SJCRH30 (cell line): ENCODE measurements at regions not wholly inside any gene's neighbourhood (a gene's known extent, or its start where the extent isn't known, plus 50 kb on each side); places are given as distances from the start of the nearest gene placed in this dataset.
A peak's percentile ranks its signal among the peaks of the same experiment; 100 is the strongest.
"Not testable (repeated sequence)": the region's sequence is repeated elsewhere in the genome, so short reads cannot be mapped to it uniquely, and the experiment has no call there.

Experiments used
- DNase-seq, 2 experiments: peaks; one replicate each; pipeline ENCODE4 v3.0.0-alpha.2; 2015 to 2020
- H3K27ac ChIP-seq: fragments of 250-450 bp; sonication (Bioruptor Pico); 2 replicates; pipeline ENCODE4 v1.5.1; 2020; ENCODE audit warnings: mild to moderate bottlenecking, moderate library complexity
- H3K27me3 ChIP-seq: fragments of 250-450 bp; sonication (Bioruptor Pico); 2 replicates; pipeline ENCODE4 v1.5.1; 2020; ENCODE audit warnings: mild to moderate bottlenecking, moderate library complexity
- H3K36me3 ChIP-seq: fragments of 250-450 bp; sonication (Bioruptor Pico); 2 replicates; pipeline ENCODE4 v1.5.1; 2020; ENCODE audit warnings: mild to moderate bottlenecking, moderate library complexity
- H3K4me1 ChIP-seq: fragments of 250-450 bp; sonication (Bioruptor Pico); 2 replicates; pipeline ENCODE4 v1.5.1; 2020; ENCODE audit warnings: mild to moderate bottlenecking, moderate library complexity
- H3K4me3 ChIP-seq: fragments of 250-450 bp; sonication (Bioruptor Pico); 2 replicates; pipeline ENCODE4 v1.5.1; 2020; ENCODE audit warnings: mild to moderate bottlenecking, moderate library complexity
- H3K9me3 ChIP-seq: fragments of 250-450 bp; sonication (Bioruptor Pico); replicated peaks from 2 replicates; pipeline ENCODE4 v1.5.1; 2020; ENCODE audit warnings: mild to moderate bottlenecking, moderate library complexity

DNA sequence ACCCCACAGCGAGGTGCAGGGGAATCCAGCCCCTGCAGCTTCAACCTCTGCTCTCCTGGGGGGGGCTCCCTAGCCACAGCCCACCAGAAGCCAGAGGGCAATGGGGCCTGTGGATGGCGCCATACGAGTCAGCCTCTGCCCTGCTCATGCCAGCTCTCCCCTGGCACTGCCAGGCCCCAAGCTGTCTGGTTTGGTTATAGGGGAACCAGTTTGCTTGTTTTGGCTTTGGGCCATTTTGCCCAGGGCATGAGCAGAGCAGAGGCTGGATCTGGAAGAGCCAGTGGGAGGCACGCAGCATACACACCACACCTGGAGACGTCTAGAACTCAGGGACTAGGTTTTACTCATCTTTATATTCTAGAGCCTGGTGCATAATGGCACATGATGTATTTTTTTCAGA is 66.7 kb upstream of the SLC22A16 start:
- Histone ChIP-seq H3K36me3 (no peaks in the 10 kb centered on the region), H3K27ac (peak overlapping the region; percentile 80), H3K9me3 (peaks cover 6% of the 10 kb centered on the region; the same call in 1 of the 2 replicates), H3K4me3 (peak overlapping the region; percentile 32), H3K27me3 (no peaks in the 10 kb centered on the region), H3K4me1 (peaks cover 24% of the 10 kb centered on the region)
- peak; percentile 49 to 61 for DNase-seq

DNA sequence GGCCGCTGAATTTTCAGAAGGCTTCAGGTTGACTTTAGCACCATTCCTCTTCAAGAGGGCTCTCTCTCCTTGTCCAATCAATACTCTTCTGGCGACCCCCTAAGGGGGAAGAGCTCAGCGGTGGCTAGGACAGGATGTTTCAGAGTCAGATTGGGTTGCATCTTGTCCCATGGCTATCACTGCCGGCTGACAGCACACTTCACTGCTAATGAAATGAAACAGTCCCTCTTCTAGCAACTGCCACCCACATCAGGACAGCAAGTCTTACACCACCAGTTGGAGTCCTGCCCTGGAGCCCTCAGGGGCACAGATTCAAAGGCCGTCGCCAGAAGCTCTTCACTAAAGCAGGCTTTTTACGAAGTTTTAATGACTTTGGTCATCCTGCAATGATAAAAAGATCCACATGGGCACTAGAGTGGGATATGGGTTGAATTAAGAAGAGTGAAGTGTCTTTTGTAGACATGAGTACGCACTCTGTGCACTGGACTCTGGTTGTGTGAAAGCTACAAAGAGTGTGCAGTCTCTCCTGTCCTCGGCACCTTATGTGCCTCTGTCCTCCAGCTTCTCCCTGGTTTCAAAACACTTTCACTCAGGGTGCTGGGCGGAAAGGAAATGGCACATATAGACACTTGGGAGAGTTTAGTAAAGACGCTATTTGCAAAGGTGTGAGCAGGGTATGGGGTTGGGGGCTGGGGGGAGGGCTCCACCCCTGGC is 66.1 kb upstream of the SLC22A16 start:
- Histone ChIP-seq H3K4me3 (peak overlapping the region; percentile 32), H3K27me3 (no peaks in the 10 kb centered on the region), H3K36me3 (no peaks in the 10 kb centered on the region), H3K9me3 (peaks cover 6% of the 10 kb centered on the region; the same call in 1 of the 2 replicates), H3K4me1 (peaks cover 30% of the 10 kb centered on the region), H3K27ac (peak overlapping the region; percentile 80)
- DNase-seq = peak; percentile 79 to 89

DNA sequence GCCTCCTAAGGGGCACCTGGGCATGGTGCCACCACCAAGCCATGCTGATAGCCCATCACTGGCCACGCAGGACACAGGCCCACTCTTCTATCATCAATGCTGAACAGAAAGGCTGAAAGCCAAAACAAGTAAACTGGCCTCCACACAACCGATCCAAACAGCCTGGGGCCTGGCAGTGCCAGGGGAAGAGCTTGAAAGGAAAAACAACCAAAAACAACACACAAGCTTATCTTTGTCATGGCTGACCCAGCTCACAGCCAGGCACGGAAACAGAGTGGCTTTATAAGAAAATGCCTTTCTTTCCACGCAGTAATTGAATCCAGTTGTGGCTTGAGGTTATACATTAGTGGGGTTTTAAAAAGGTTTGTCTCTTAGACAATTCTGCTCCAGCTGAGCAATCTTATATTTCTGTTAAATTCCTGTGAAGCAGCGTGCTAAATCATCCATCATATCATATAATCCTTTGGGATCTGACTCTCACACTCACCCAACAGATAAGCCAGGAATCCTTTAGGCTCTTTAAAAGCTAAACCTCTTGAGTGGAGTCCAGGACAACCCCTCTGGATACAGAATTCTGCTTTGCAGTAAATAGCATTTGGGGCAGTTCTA is 65.4 kb upstream of the SLC22A16 start:
- Histone ChIP-seq H3K27ac (peak overlapping the region; percentile 80), H3K4me3 (peak overlapping the region; percentile 32)
- peak in 1 of 2 experiments; percentile 50 for DNase-seq

DNA sequence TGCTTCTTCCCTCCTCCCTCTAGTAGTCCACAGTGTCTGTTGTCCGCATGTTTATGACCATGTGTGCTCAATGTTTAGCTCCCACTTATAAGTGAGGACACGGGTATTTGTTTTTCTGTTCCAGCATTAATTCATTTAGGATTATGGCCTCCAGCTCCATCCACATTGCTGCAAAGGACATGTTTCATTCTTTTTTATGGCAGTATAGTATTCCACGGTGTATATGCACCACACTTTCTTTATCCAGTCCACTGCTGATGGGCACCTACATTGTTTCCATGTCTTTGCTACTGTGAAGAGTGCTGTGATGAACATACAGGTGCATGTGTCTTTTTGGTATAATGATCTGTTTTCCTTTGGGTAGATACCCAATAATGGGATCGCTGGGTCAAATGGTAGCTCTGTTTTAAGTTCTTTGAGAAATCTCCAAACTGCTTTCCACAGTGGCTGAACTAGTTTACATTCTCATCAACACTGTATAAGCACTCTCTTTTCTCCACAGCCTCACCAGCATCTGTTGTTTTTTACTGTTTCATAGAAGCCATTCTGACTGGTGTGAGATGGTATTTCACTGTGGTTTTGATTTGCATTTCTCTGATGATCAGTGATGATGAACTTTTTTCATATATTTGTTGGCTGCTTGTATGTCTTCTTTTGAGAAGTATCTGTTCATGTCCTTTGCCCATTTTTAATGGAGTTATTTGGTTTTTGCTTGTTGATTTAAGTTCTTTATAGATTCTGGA is 63.0 kb upstream of the SLC22A16 start:
- H3K27ac ChIP-seq = 0 out of 2 replicates have a peak overlapping the region, but pooled peaks have one; percentile 96
- not testable (repeated sequence) for H3K4me3 ChIP-seq, H3K27me3 ChIP-seq, H3K9me3 ChIP-seq, H3K36me3 ChIP-seq, DNase-seq
- peaks cover 46% of the 10 kb centered on the region for H3K4me1 ChIP-seq

More for the DNA sequence above, 65.4 kb upstream of the SLC22A16 start:
- Histone ChIP-seq H3K4me1 (peaks cover 35% of the 10 kb centered on the region), H3K36me3 (no peaks in the 10 kb centered on the region), H3K27me3 (no peaks in the 10 kb centered on the region), H3K9me3 (peaks cover 6% of the 10 kb centered on the region; the same call in 1 of the 2 replicates)

DNA sequence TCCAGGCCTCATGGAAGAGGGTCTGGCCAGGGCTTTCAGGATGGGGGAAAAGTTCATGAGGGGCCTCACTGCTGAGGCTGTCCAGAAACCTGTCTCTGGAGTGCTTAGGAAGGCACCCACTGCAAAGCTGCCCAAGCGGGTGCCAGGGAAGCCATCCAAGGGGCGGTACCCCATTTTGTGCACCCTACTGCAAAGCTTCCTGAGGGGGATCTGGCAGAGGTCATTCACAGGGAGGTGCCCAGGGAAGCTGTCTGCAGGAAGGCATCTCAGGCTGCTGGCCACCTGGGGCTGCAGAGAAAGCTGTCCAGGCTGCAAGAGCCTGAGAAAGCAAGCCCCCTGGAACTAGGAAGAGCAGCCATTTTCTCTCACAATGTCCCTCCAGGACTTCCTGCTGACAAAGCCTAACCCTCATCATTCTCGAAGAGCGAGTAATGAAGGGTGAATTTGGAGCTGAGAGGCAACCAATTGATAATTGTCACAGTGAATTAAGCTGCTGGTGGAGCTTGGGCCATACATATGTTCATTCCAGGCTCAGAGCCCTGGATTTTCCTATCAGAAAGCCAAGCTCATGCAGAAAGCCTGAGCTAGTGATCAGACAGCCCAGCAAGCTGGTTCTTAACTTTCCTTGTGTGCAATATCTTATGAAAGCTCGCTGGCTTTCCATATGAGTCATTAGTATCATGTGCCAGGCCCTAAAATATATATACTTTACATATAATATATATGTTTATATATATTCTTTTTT is 62.2 kb upstream of the SLC22A16 start:
- Histone ChIP-seq H3K4me3 (no peak overlapping the region), H3K27me3 (no peaks in the 10 kb centered on the region), H3K9me3 (peaks cover 8% of the 10 kb centered on the region; the same call in 1 of the 2 replicates), H3K4me1 (peaks cover 46% of the 10 kb centered on the region), H3K36me3 (no peaks in the 10 kb centered on the region), H3K27ac (peak overlapping the region; percentile 96)
- peak in 1 of 2 experiments; percentile 39 for DNase-seq

DNA sequence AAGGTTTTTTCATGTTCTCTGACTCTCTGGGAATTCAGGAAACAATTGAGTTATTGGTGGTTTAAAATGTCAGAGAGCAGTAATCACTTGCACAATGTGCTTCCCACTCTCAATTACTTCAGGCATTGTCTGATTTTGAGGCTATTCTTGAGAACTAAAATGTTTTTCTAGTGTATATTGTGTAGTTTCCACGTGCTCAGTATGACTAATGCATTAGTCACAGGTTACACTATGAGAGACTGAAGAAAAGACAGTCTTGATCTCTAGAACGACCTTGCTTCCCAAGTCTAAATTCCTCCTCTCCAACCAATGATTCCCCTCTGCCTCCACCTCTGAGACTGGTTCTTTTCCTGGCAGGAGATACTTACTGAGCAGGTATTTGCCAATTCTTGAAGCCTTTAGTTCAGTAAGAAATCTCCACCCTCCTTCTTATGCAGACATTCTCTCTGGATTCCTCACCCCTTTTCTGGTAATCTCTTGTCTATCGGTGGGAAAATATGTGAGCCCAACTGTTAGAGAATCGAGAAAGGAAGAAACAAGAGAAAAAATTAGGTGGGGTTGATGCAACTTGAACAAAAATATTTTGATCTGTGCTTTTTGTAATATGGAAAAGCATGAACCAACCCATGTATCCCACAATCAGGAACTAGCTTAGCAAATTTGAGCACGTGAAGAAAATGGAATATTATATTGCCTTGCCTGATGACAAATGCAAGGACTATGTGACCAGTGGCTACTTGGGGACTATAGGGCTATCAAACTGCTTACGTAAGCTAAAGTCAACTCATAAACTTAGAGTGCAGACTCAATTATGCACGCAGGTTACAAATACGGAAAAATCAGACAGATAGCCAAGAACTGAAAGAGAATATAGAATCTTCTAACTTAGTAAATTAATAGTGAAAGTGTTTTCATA is 61.1 kb upstream of the SLC22A16 start:
- Histone ChIP-seq H3K4me1 (peaks cover 46% of the 10 kb centered on the region), H3K27ac (peak overlapping the region; percentile 96), H3K9me3 (peaks cover 8% of the 10 kb centered on the region; the same call in 1 of the 2 replicates), H3K27me3 (no peaks in the 10 kb centered on the region), H3K4me3 (no peak overlapping the region), H3K36me3 (no peaks in the 10 kb centered on the region)
- DNase-seq = peak; percentile 56 to 92

DNA sequence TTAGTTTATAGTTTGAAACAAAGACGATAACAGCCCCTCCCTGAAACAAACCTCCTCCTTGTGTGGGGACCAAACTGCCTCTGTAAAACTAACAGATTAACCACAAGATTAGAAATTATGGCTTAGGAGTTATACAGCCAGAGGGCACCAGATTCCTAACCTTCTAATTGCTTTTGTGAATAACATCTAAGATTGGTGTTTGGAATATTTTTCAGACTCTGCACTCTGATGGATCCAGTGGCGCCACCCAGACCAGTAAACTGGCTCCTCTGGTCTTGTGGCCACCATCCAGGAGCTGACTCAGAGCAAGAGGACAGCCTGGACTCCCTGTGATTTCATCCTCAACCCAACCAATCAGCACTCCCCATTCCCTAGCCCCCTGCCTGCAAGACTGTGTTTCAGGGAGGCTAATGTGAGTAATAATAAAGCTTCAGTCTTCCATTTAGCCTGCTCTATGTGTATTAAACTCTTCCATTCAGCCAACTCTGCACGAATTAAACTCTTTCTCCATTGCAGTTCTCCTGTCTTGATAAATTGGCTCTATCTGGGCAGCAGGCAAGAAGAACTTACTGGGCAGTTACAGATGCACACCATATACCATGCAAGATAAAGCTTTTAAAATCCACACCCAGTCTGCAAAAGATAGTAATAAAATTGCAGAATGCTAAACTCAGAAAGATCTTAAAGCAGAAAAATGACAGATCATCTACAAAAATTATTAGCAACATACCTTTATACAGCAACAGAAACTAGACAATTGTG is 58.5 kb upstream of the SLC22A16 start:
- Histone ChIP-seq H3K36me3 (no peaks in the 10 kb centered on the region), H3K27ac (no peak overlapping the region), H3K4me1 (peaks cover 45% of the 10 kb centered on the region), H3K27me3 (no peaks in the 10 kb centered on the region), H3K9me3 (peaks cover 13% of the 10 kb centered on the region), H3K4me3 (no peak overlapping the region)
- no peak for DNase-seq

DNA sequence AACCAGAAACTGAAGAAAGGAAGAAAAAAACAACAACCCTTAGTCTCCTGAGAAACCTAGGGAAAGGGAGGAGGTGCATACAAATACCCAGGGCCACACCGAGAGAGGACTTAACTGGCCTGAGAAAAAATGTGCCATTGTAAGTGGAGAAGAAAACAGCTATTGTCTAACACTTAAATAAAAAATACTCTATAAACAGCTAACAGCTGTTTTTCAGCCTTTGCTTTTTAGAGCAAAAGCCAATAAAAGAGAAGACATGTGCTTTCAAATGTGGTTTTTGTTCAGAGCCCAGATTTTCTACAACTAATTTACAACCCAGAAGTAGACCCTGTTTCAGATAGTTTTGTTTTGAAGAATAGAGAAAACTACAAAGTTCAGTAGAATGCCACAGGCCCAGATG is 56.0 kb upstream of the SLC22A16 start:
- peaks cover 52% of the 10 kb centered on the region for H3K4me1 ChIP-seq
- no peak overlapping the region for H3K4me3 ChIP-seq
- H3K36me3 ChIP-seq = no peaks in the 10 kb centered on the region
- DNase-seq = peak in 1 of 2 experiments; percentile 72
- peak overlapping the region; percentile 34 for H3K27ac ChIP-seq
- peaks cover 8% of the 10 kb centered on the region for H3K9me3 ChIP-seq
- no peaks in the 10 kb centered on the region for H3K27me3 ChIP-seq

DNA sequence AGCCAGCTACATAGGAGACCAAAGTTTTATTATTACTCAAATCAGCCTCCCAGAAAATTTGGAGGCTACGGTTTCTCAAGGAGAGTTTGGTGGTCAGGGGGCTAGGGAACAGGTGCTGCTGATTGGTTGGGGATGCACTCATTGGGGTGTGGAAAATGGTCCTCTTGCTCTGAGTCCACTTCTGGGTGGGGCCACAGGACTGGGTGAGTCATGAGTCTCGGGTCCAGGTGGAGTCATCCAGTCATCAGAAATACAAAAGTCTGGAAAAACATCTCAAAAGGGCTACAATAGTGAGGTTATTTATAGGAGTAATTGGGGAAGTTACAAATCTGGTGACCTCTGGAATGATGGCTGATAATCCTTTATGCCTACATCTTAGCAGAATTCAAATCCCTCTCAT is 54.3 kb upstream of the SLC22A16 start:
- Histone ChIP-seq H3K27me3 (no peaks in the 10 kb centered on the region), H3K36me3 (no peaks in the 10 kb centered on the region), H3K4me3 (no peak overlapping the region), H3K9me3 (peaks cover 8% of the 10 kb centered on the region), H3K27ac (no peak overlapping the region), H3K4me1 (peaks cover 36% of the 10 kb centered on the region)
- DNase-seq = no peak

DNA sequence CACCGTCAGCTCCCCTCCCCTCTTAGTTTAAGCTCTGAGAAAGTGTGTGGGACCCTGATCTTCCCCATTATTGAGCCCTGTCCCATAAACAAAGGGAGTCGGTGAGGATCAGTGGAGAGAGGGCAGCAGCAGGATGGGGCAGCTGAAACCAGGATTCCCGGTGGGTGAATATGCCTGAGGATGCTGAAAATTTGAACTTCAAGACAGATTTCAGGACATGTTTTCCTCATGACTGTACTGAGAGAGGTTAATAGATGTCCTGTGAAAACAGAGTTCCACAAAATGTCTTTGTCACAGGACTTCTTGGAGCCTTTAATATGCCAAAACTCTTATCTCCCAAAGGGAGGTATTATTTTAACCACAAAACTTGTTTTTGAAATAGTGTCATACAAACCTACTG is 53.5 kb upstream of the SLC22A16 start:
- peaks cover 6% of the 10 kb centered on the region for H3K9me3 ChIP-seq
- H3K27me3 ChIP-seq = no peaks in the 10 kb centered on the region
- no peak overlapping the region for H3K4me3 ChIP-seq
- H3K27ac ChIP-seq = peak overlapping the region; percentile 53
- DNase-seq = no peak
- peaks cover 36% of the 10 kb centered on the region for H3K4me1 ChIP-seq
- no peaks in the 10 kb centered on the region for H3K36me3 ChIP-seq

DNA sequence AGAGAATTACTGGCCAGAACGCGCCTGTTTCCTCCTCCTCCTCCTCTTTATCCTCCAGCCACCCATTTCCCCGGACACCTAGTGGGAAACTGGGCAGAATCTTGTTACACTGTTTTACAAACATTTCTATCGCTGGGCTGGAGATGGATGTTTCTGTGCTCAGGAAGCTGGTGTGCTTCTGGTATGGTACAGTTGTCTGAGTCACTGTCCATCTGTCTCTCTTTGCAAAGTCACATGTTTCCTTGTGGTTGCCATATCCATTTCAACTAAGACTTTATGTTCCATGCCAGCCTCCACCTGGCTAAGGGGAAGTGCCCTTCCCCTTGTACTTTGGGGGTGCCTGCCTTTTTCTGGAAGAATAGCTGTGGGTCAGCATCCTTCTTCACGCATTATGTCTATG is 52.9 kb upstream of the SLC22A16 start:
- H3K4me3 ChIP-seq = no peak overlapping the region
- peak; percentile 26 to 60 for DNase-seq
- peaks cover 6% of the 10 kb centered on the region for H3K9me3 ChIP-seq
- peak overlapping the region; percentile 53 for H3K27ac ChIP-seq
- H3K36me3 ChIP-seq = no peaks in the 10 kb centered on the region
- H3K4me1 ChIP-seq = peaks cover 36% of the 10 kb centered on the region
- H3K27me3 ChIP-seq = no peaks in the 10 kb centered on the region

DNA sequence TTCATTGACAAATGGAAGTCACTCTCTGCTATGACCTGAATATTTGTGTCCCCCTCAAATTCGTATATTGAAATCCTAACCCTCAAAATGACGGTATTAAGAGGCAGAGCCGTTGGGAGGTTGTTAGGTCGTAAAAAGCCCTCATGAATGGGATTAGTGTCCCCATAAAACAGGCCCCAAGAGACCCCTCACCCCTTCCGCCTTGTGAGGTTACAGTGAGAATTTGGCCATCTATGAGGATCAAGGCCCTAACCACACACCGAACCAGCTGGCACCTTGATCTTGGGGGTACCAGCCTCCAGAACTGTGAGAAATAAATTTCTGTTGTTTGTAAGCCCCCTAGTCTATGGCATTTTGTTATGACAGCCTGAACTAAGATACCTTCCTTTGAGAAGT is 52.5 kb upstream of the SLC22A16 start:
- Histone ChIP-seq H3K9me3 (peaks cover 6% of the 10 kb centered on the region), H3K27ac (peak overlapping the region; percentile 53), H3K4me1 (peaks cover 36% of the 10 kb centered on the region), H3K27me3 (no peaks in the 10 kb centered on the region), H3K4me3 (no peak overlapping the region), H3K36me3 (no peaks in the 10 kb centered on the region)
- DNase-seq = peak in 1 of 2 experiments; percentile 33
